SK-N-SH (cell line): ENCODE measurements at regions not wholly inside any gene's neighbourhood (a gene's known extent, or its start where the extent isn't known, plus 50 kb on each side); places are given as distances from the start of the nearest gene placed in this dataset.

Source experiments
- CTCF ChIA-PET: fragments of 300-600, 350-600 bp; formaldehyde crosslinking; extraction: SDS; loops from one replicate; lab custom pipeline; 2021; lab: Yijun Ruan, JAX
- POLR2A ChIA-PET: fragments of 350-600 bp; sonication (Branson Sonifier 250); formaldehyde crosslinking; extraction: SDS; loops from one replicate; lab custom pipeline; 2020; ENCODE audit warnings: antibody characterized with exemption, inconsistent platforms; lab: Yijun Ruan, JAX
- DNase-seq: peaks from one replicate; pipeline ENCODE4 v3.0.0; 2012
- H2AFZ ChIP-seq: fragments of 200-600 bp; sonication (generic); 2 replicates; pipeline ENCODE4 v1.8.1; 2016; ENCODE audit warnings: antibody characterized with exemption, mild to moderate bottlenecking, low read depth
- H3F3A ChIP-seq: fragments of 200-600 bp; sonication (generic); replicated peaks from 2 replicates; pipeline ENCODE3; 2016; ENCODE audit warnings: antibody characterized with exemption, mild to moderate bottlenecking; ENCODE audit not compliant: insufficient read depth
- H3K27ac ChIP-seq, 2 experiments: fragments of 200-500 bp in 1 of 2; fragments of 200-600 bp in 1 of 2; sonication (Bioruptor generic) in 1 of 2; sonication (generic), shearing (Covaris generic) in 1 of 2; 2 replicates each; pipeline versions ENCODE4 v1.5.1 to v1.6.1; 2014 to 2016; ENCODE audit warnings: low read depth in 2 of 2, inconsistent platforms in 1 of 2, low read length in 1 of 2, mild to moderate bottlenecking in 1 of 2, mixed read lengths in 1 of 2
- H3K27me3 ChIP-seq: fragments of 200-600 bp; sonication (generic), shearing (Covaris generic); 2 replicates; pipeline ENCODE4 v1.6.1; 2016; ENCODE audit warnings: mixed run types; ENCODE audit not compliant: insufficient read depth
- H3K36me3 ChIP-seq, 2 experiments: fragments of 200-500 bp in 1 of 2; fragments of 200-600 bp in 1 of 2; sonication (Bioruptor generic) in 1 of 2; sonication (generic) in 1 of 2; replicated peaks in 1 of 2; 2 replicates each; pipeline versions ENCODE3 to v1.5.1; 2014 to 2016; ENCODE audit warnings: low read length in 1 of 2, mild to moderate bottlenecking in 1 of 2; ENCODE audit not compliant: insufficient read depth in 2 of 2, control insufficient read depth in 1 of 2
- H3K4me1 ChIP-seq, 2 experiments: fragments of 200-500 bp in 1 of 2; fragments of 200-600 bp in 1 of 2; sonication (Bioruptor generic) in 1 of 2; sonication (generic), shearing (Covaris generic) in 1 of 2; 2 replicates each; pipeline versions ENCODE4 v1.5.1 to v1.6.1; 2014 to 2016; ENCODE audit warnings: low read depth in 1 of 2, low read length in 1 of 2, mixed run types in 1 of 2; ENCODE audit not compliant: insufficient read depth in 2 of 2, control insufficient read depth in 1 of 2
- H3K4me2 ChIP-seq: fragments of 200-600 bp; sonication (generic), shearing (Covaris generic); 2 replicates; pipeline ENCODE4 v1.6.1; 2017; ENCODE audit warnings: mixed run types
- H3K4me3 ChIP-seq, 2 experiments: fragments of 200-500 bp in 1 of 2; fragments of 200-600 bp in 1 of 2; sonication (Bioruptor generic) in 1 of 2; sonication (generic), shearing (Covaris generic) in 1 of 2; 2 replicates each; pipeline versions ENCODE4 v1.5.1 to v1.8.1; 2014 to 2016; ENCODE audit warnings: low read depth in 2 of 2, inconsistent platforms in 1 of 2, low read length in 1 of 2, mild to moderate bottlenecking in 1 of 2, mixed read lengths in 1 of 2, moderate library complexity in 1 of 2
- H3K79me2 ChIP-seq: fragments of 200-600 bp; sonication (generic); 2 replicates; pipeline ENCODE4 v1.8.1; 2017; ENCODE audit warnings: mild to moderate bottlenecking; ENCODE audit not compliant: insufficient read depth
- H3K9ac ChIP-seq: fragments of 200-600 bp; sonication (generic); 2 replicates; pipeline ENCODE4 v1.6.1; 2017; ENCODE audit warnings: mixed run types
- H3K9me2 ChIP-seq: fragments of 200-600 bp; sonication (generic); 2 replicates; pipeline ENCODE4 v1.6.1; 2017; ENCODE audit warnings: mixed run types
- H3K9me3 ChIP-seq: fragments of 200-600 bp; sonication (generic); 2 replicates; pipeline ENCODE4 v1.6.1; 2017; ENCODE audit warnings: mixed run types, mild to moderate bottlenecking, moderate library complexity
- H4K20me1 ChIP-seq: fragments of 200-600 bp; sonication (generic); 2 replicates; pipeline ENCODE4 v1.6.1; 2017; ENCODE audit warnings: mild to moderate bottlenecking, mixed run types; ENCODE audit not compliant: insufficient read depth
- CTCF ChIP-seq: fragments of 200-600 bp; sonication (generic); IDR thresholded peaks from 2 replicates; pipeline ENCODE4 v1.6.1; 2017; ENCODE audit warnings: antibody characterized with exemption, mild to moderate bottlenecking, moderate library complexity
- EP300 ChIP-seq, 2 experiments: IDR thresholded peaks; 2 replicates each; pipeline versions ENCODE4 v1.4.0 to v1.6.1; 2012; ENCODE audit warnings: borderline replicate concordance in 1 of 2, low read depth in 1 of 2, low read length in 1 of 2
- FOXJ3 ChIP-seq: sonication (generic); formaldehyde crosslinking; IDR thresholded peaks from 2 replicates; pipeline ENCODE4 v1.5.1; 2020; ENCODE audit warnings: mild to moderate bottlenecking, missing genetic modification reagents
- GABPA ChIP-seq: IDR thresholded peaks from 2 replicates; pipeline ENCODE4 v1.4.0; 2012; ENCODE audit warnings: low read depth, mild to moderate bottlenecking
- JUND ChIP-seq: IDR thresholded peaks from 2 replicates; pipeline ENCODE4 v1.4.0; 2012
- MEF2A ChIP-seq: IDR thresholded peaks from 2 replicates; pipeline ENCODE4 v1.4.0; 2012; ENCODE audit warnings: low read depth, borderline replicate concordance
- MXI1 ChIP-seq: IDR thresholded peaks from 2 replicates; pipeline ENCODE4 v1.6.1; 2012; ENCODE audit warnings: mild to moderate bottlenecking, low read depth, low read length, improper control_type of control experiment
- NFIC ChIP-seq: IDR thresholded peaks from 2 replicates; pipeline ENCODE4 v1.4.0; 2012; ENCODE audit warnings: borderline replicate concordance
- PBX3 ChIP-seq: IDR thresholded peaks from 2 replicates; pipeline ENCODE4; 2012
- RAD21 ChIP-seq: IDR thresholded peaks from 2 replicates; pipeline ENCODE4 v1.6.1; 2012; ENCODE audit warnings: mild to moderate bottlenecking, low read length
- REST ChIP-seq: IDR thresholded peaks from 2 replicates; pipeline ENCODE4 v1.6.1; 2012; ENCODE audit warnings: mild to moderate bottlenecking, low read depth, low read length, moderate library complexity
- RFX5 ChIP-seq: IDR thresholded peaks from 2 replicates; pipeline ENCODE4 v1.6.1; 2012; ENCODE audit warnings: mild to moderate bottlenecking, improper control_type of control experiment, low read length
- RXRA ChIP-seq: IDR thresholded peaks from 2 replicates; pipeline ENCODE4 v1.4.0; 2012; ENCODE audit warnings: low read depth, mild to moderate bottlenecking, borderline replicate concordance
- SMC3 ChIP-seq: IDR thresholded peaks from 2 replicates; pipeline ENCODE4 v1.6.1; 2012; ENCODE audit warnings: low read depth, low read length, improper control_type of control experiment
- TAF1 ChIP-seq: IDR thresholded peaks from 2 replicates; pipeline ENCODE4 v1.6.1; 2012; ENCODE audit warnings: low read depth, mild to moderate bottlenecking, low read length, moderate library complexity, borderline replicate concordance
- TCF12 ChIP-seq: IDR thresholded peaks from 2 replicates; pipeline ENCODE4 v1.4.0; 2012
- TEAD4 ChIP-seq: IDR thresholded peaks from 2 replicates; pipeline ENCODE4 v1.4.0; 2012; ENCODE audit warnings: mild to moderate bottlenecking, borderline replicate concordance; ENCODE audit not compliant: insufficient read depth
- USF2 ChIP-seq: fragments of 150-350 bp; IDR thresholded peaks from 2 replicates; pipeline ENCODE4 v1.6.1; 2017; ENCODE audit warnings: antibody characterized with exemption, low read length, low read depth, borderline replicate concordance
- YY1 ChIP-seq: IDR thresholded peaks from 2 replicates; pipeline ENCODE4 v1.4.0; 2012; ENCODE audit warnings: low read depth, mild to moderate bottlenecking
- WGBS: methylation state at CpG from one replicate; pipeline ENCODE4 v1.1.6; 2017; ENCODE audit warnings: low lambda C conversion rate; 5-methylcytosine and 5-hydroxymethylcytosine counted together

GRCh38 chr5:155106221-155106620 lies 92.7 kb downstream of the KIF4B start:
- Histone ChIP-seq H3K27me3 (no peaks in the 10 kb centered on the region), H3K9me2 (no peaks in the 10 kb centered on the region), H2AFZ (no peak overlapping the region), H3K79me2 (no peaks in the 10 kb centered on the region), H3K9ac (no peak overlapping the region), H3K36me3 (no peaks in the 10 kb centered on the region), H4K20me1 (no peaks in the 10 kb centered on the region), H3K4me2 (no peak overlapping the region), H3K4me1 (peaks cover 0 to 6% of the 10 kb centered on the region in 2 experiments; a peak in 2 of 4 replicates), H3K9me3 (no peaks in the 10 kb centered on the region), H3K4me3 (no peak overlapping the region), H3K27ac (no peak overlapping the region), H3F3A (no peaks in the 10 kb centered on the region)
- CTCF ChIA-PET: interaction anchor here (0.6 kb wide), 1 partner anchor 11 kb away, joined by 3 read pairs; no protein-coding TSS in a partner anchor
- TF ChIP-seq RXRA (no peak), JUND (no peak), PBX3 (no peak), REST (no peak), USF2 (no peak), GABPA (no peak), RAD21 (no peak), YY1 (no peak), SMC3 (no peak), EP300 (IDR thresholded peaks at IDR 0.05; ENCODE audit: borderline replicate concordance in 1 of 2, low read depth in 1 of 2, low read length in 1 of 2) (no peak), NFIC (no peak), TAF1 (no peak), MEF2A (no peak), CTCF (no peak), TEAD4 (no peak), RFX5 (no peak), TCF12 (no peak), MXI1 (no peak), FOXJ3 (CRISPR knock-in tag) (no peak)
- POLR2A ChIA-PET: no interaction called here
- DNase-seq: no peak
- WGBS: 53% methylated on average over 4 of the region's 4 CpGs
